ENCODE measurements at regions not wholly inside any gene's neighbourhood (a gene's known extent, or its start where the extent isn't known, plus 50 kb on each side); places are given as distances from the start of the nearest gene placed in this dataset.

GRCh38 chr13:109941221-109941620, 154.8 kb upstream of the IRS2 start (continued):
- TF ChIP-seq POLR2H (tag; IDR thresholded peaks at IDR 0.05; ENCODE audit: low read depth) (no peak), ZNF239 (CRISPR knock-in tag; IDR thresholded peaks at IDR 0.05) (no peak), FOXK2 (conservative IDR thresholded peaks at IDR 0.05 in 1 of 2, IDR thresholded peaks at IDR 0.05 in 1 of 2; ENCODE audit: low read depth in 2 of 2) (no peak), ETS1 (conservative IDR thresholded peaks at IDR 0.05; ENCODE audit: control insufficient read depth, low read depth, low read length) (no peak), GMEB1 (CRISPR knock-in tag; IDR thresholded peaks at IDR 0.05) (no peak), IRF2 (CRISPR knock-in tag; IDR thresholded peaks at IDR 0.05) (no peak), MTF1 (CRISPR knock-in tag; IDR thresholded peaks at IDR 0.05; ENCODE audit: borderline replicate concordance) (no peak), ZNF324 (CRISPR knock-in tag; IDR thresholded peaks at IDR 0.05) (no peak), ZC3H4 (CRISPR knock-in tag; IDR thresholded peaks at IDR 0.05; ENCODE audit: borderline replicate concordance) (no peak)

GRCh38 chr13:109940637-109941036, 154.3 kb upstream of the IRS2 start:
- DNase-seq (ENCODE audit: extremely low read depth in 1 of 4, low spot score in 3 of 4), result no peak
- no TSS peak for BruUV-seq (replicated peaks)
- no peaks in the 10 kb centered on the region for H3K36me3 ChIP-seq (ENCODE audit: control insufficient read depth, insufficient read depth, low read length)
- H3K27ac ChIP-seq (ENCODE audit: extremely low read depth, low read depth, low read length), result no peak overlapping the region
- ChIA-PET POLR2A (no interaction called here), CTCF (ENCODE audit: low intra/inter-chr PET ratio) (no interaction called here)
- ATAC-seq, result no peak
- no peaks in the 10 kb centered on the region for H3K79me2 ChIP-seq (ENCODE audit: control insufficient read depth, insufficient read depth, low read length)
- in situ Hi-C loops (cut with MboI) (no loop called here), intact Hi-C loops (cut with micrococcal nuclease) (no loop called here)
- no peak overlapping the region for H2AFZ ChIP-seq (ENCODE audit: low read depth, low read length)
- FAIRE-seq, result no peak
- WGBS (ENCODE audit: insufficient coverage, low coverage, missing lambda C conversion rate), result 0% methylated on average over 8 of the region's 8 CpGs
- no peaks in the 10 kb centered on the region for H4K20me1 ChIP-seq (replicated peaks; ENCODE audit: control insufficient read depth, insufficient read depth, low read length)
- no peak overlapping the region for H3K4me3 ChIP-seq
- H3K4me2 ChIP-seq (ENCODE audit: insufficient read depth, low read length), result no peak overlapping the region
- H3K9ac ChIP-seq (ENCODE audit: insufficient read depth in 1 of 2, low read depth in 2 of 2, low read length in 2 of 2), result no peak overlapping the region
- peaks cover 0 to 5% of the 10 kb centered on the region in 2 experiments; a peak in 3 of 5 replicates for H3K27me3 ChIP-seq (ENCODE audit: control insufficient read depth in 2 of 2, insufficient read depth in 2 of 2, low read length in 2 of 2)
- H3K4me1 ChIP-seq (replicated peaks in 1 of 2; ENCODE audit: control insufficient read depth in 2 of 2, insufficient read depth in 2 of 2, low read length in 2 of 2), result no peaks in the 10 kb centered on the region
- no peaks in the 10 kb centered on the region for H3K9me3 ChIP-seq (replicated peaks; ENCODE audit: control insufficient read depth, insufficient read depth, low read depth, low read length)
- H3K9me1 ChIP-seq (ENCODE audit: control insufficient read depth, insufficient read depth, low read length), result no peaks in the 10 kb centered on the region
- TF ChIP-seq HDAC6 (IDR thresholded peaks at IDR 0.05; ENCODE audit: low read depth, low read length), result no peak
- TF ChIP-seq CC2D1A (IDR thresholded peaks at IDR 0.05), result no peak
- TF ChIP-seq ZNF57 (CRISPR knock-in tag; IDR thresholded peaks at IDR 0.05), result no peak
- no peak for TF ChIP-seq SIX5 (IDR thresholded peaks at IDR 0.05; ENCODE audit: borderline replicate concordance in 1 of 2, insufficient read depth in 1 of 2, low read depth in 1 of 2, low read length in 2 of 2)
- no peak for TF ChIP-seq HSF4 (CRISPR knock-in tag; IDR thresholded peaks at IDR 0.05; ENCODE audit: borderline replicate concordance)
- TF ChIP-seq TFE3 (CRISPR knock-in tag; IDR thresholded peaks at IDR 0.05), result no peak
- no peak for TF ChIP-seq FOXM1 (IDR thresholded peaks at IDR 0.05; ENCODE audit: low read depth)
- TF ChIP-seq FOXM1 (CRISPR knock-in tag; IDR thresholded peaks at IDR 0.05; ENCODE audit: low read depth), result no peak
- TF ChIP-seq ADNP (tag; IDR thresholded peaks at IDR 0.05), result no peak
- TF ChIP-seq NR3C1 (CRISPR knock-in tag; IDR thresholded peaks at IDR 0.05), result no peak
